ENCODE measurements at regions not wholly inside any gene's neighbourhood (a gene's known extent, or its start where the extent isn't known, plus 50 kb on each side); places are given as distances from the start of the nearest gene placed in this dataset.
"Not testable (repeated sequence)": the region's sequence is repeated elsewhere in the genome, so short reads cannot be mapped to it uniquely, and the experiment has no call there.

DNA sequence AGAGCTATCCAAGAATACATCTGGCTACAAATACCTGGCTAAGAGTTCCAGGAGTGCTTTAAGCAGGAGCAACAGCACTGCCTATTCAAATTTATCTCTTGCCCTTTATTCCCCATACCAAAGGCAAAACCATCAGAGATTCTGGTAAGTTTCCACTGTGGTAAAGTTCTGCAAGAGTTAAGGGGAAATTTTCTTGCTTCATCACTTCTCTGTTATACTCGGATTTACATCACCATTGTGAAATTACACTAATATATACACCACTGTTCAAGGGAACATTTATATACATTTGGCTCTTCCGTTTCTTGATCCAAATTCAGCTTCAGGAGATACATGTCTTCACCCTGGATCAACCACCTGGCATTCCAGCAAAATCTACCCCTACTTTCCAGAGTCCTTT is 70.8 kb upstream of the PTPN13 start:
- Histone ChIP-seq H3K18ac (ENCODE audit: insufficient read length, low read depth, low read length) (no peak overlapping the region), H2BK5ac (ENCODE audit: insufficient read length, low read length) (no peak overlapping the region), H2AK5ac (ENCODE audit: insufficient read length, low read length) (no peak overlapping the region), H3K4me1 (ENCODE audit: insufficient read depth, low read length) (no peaks in the 10 kb centered on the region), H3K27ac (ENCODE audit: insufficient read length, low read depth, low read length) (no peak overlapping the region), H3K79me1 (ENCODE audit: insufficient read depth, low read depth, low read length, poor library complexity, severe bottlenecking) (no peaks in the 10 kb centered on the region), H4K20me1 (ENCODE audit: control insufficient read depth, insufficient read depth, insufficient read length) (no peaks in the 10 kb centered on the region), H2AFZ (ENCODE audit: low read length) (no peak overlapping the region), H4K5ac (ENCODE audit: insufficient read length, low read depth, low read length) (no peak overlapping the region), H2BK20ac (ENCODE audit: low read depth, low read length, poor library complexity, severe bottlenecking) (no peak overlapping the region), H3K79me2 (ENCODE audit: insufficient read depth, low read length) (no peaks in the 10 kb centered on the region), H3K9me3 (ENCODE audit: control insufficient read depth, low read depth, low read length) (peaks cover 9% of the 10 kb centered on the region), H3K4me2 (ENCODE audit: insufficient read depth, insufficient read length, low read length) (no peak overlapping the region), H3K27me3 (ENCODE audit: insufficient read depth, low read length) (no peaks in the 10 kb centered on the region), H3K9ac (ENCODE audit: extremely low read depth, insufficient read length, low read length) (no peak overlapping the region), H4K8ac (replicated peaks; ENCODE audit: insufficient read length, low read depth, low read length) (no peak overlapping the region), H3K23ac (ENCODE audit: insufficient read length, low read depth, low read length) (no peak overlapping the region), H3K23me2 (ENCODE audit: insufficient read length, low read depth, low read length, poor library complexity, severe bottlenecking) (no peaks in the 10 kb centered on the region), H2BK12ac (ENCODE audit: insufficient read length, low read depth, low read length) (no peak overlapping the region), H3K14ac (ENCODE audit: insufficient read depth, low read length) (no peak overlapping the region), H2BK120ac (ENCODE audit: low read depth, low read length, poor library complexity, severe bottlenecking) (no peak overlapping the region), H4K91ac (ENCODE audit: insufficient read length, low read depth, low read length) (no peak overlapping the region), H3K56ac (ENCODE audit: insufficient read length, low read depth, low read length) (no peak overlapping the region), H3K4ac (ENCODE audit: low read depth, low read length) (no peak overlapping the region), H3T11ph (ENCODE audit: low read length) (no peak overlapping the region), H2BK15ac (ENCODE audit: low read depth, low read length) (no peak overlapping the region)
- Mint-ChIP-seq H3K9me3 (peaks cover 26 to 31% of the 10 kb centered on the region in 2 experiments), H3K4me1 (peaks cover 0 to 5% of the 10 kb centered on the region in 2 experiments; a peak in 2 of 4 replicates), H3K27me3 (ENCODE audit: low read depth) (peaks cover 2% of the 10 kb centered on the region; the same call in 1 of the 2 replicates), H3K27ac (no peak overlapping the region), H3K36me3 (ENCODE audit: insufficient read depth in 1 of 3, low read depth in 3 of 3) (peaks cover 14 to 33% (median 19%) of the 10 kb centered on the region in 3 experiments), H3K4me3 (no peak overlapping the region)
- DNase-seq = no peak
- WGBS (ENCODE audit: extremely low coverage, insufficient read length, low lambda C conversion rate) = no CpG with 5 or more reads among the region's 2 CpGs
- TF ChIP-seq, protein P1, sequence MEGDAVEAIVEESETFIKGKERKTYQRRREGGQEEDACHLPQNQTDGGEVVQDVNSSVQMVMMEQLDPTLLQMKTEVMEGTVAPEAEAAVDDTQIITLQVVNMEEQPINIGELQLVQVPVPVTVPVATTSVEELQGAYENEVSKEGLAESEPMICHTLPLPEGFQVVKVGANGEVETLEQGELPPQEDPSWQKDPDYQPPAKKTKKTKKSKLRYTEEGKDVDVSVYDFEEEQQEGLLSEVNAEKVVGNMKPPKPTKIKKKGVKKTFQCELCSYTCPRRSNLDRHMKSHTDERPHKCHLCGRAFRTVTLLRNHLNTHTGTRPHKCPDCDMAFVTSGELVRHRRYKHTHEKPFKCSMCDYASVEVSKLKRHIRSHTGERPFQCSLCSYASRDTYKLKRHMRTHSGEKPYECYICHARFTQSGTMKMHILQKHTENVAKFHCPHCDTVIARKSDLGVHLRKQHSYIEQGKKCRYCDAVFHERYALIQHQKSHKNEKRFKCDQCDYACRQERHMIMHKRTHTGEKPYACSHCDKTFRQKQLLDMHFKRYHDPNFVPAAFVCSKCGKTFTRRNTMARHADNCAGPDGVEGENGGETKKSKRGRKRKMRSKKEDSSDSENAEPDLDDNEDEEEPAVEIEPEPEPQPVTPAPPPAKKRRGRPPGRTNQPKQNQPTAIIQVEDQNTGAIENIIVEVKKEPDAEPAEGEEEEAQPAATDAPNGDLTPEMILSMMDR (conservative IDR thresholded peaks at IDR 0.05) = no peak

DNA sequence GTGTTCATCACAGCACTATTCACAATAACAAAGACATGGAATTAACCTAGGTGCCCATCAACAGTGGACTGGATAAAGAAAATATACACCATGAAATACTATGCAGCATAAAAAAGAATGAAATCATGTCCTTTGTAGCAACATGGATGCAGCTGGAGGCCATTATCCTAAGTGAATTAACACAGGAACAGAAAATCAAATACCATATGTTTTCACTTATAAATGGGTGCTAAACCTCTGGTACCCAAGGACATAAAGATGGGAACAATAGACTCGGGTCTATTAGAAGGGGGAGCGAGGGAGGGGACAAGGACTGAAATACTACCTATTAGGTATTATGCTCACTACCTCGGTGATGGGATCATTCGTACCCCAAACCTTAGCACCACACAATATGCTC is 66.4 kb upstream of the PTPN13 start:
- H3K9ac ChIP-seq (ENCODE audit: extremely low read depth, insufficient read length, low read length); H3K27me3 Mint-ChIP-seq (ENCODE audit: low read depth); H3K4me2 ChIP-seq (ENCODE audit: insufficient read depth, insufficient read length, low read length); H3K79me1 ChIP-seq (ENCODE audit: insufficient read depth, low read depth, low read length, poor library complexity, severe bottlenecking); H4K5ac ChIP-seq (ENCODE audit: insufficient read length, low read depth, low read length); H2BK20ac ChIP-seq (ENCODE audit: low read depth, low read length, poor library complexity, severe bottlenecking); H3K23me2 ChIP-seq (ENCODE audit: insufficient read length, low read depth, low read length, poor library complexity, severe bottlenecking); H4K8ac ChIP-seq (replicated peaks; ENCODE audit: insufficient read length, low read depth, low read length); H3K36me3 Mint-ChIP-seq (ENCODE audit: insufficient read depth in 1 of 3, low read depth in 3 of 3); DNase-seq; H2AK5ac ChIP-seq (ENCODE audit: insufficient read length, low read length); H3K4me1 Mint-ChIP-seq; H3K56ac ChIP-seq (ENCODE audit: insufficient read length, low read depth, low read length); H3K18ac ChIP-seq (ENCODE audit: insufficient read length, low read depth, low read length); H2BK120ac ChIP-seq (ENCODE audit: low read depth, low read length, poor library complexity, severe bottlenecking); H3K4me1 ChIP-seq (ENCODE audit: insufficient read depth, low read length); H4K91ac ChIP-seq (ENCODE audit: insufficient read length, low read depth, low read length); H3K27ac Mint-ChIP-seq; H2AFZ ChIP-seq (ENCODE audit: low read length); H4K20me1 ChIP-seq (ENCODE audit: control insufficient read depth, insufficient read depth, insufficient read length); H3K27me3 ChIP-seq (ENCODE audit: insufficient read depth, low read length); H2BK5ac ChIP-seq (ENCODE audit: insufficient read length, low read length); H3K4me3 Mint-ChIP-seq; H3K9me3 Mint-ChIP-seq; H3K9me3 ChIP-seq (ENCODE audit: control insufficient read depth, low read depth, low read length); H2BK15ac ChIP-seq (ENCODE audit: low read depth, low read length); H3K14ac ChIP-seq (ENCODE audit: insufficient read depth, low read length); H3K27ac ChIP-seq (ENCODE audit: insufficient read length, low read depth, low read length); H3K79me2 ChIP-seq (ENCODE audit: insufficient read depth, low read length); H3T11ph ChIP-seq (ENCODE audit: low read length); H3K23ac ChIP-seq (ENCODE audit: insufficient read length, low read depth, low read length); H2BK12ac ChIP-seq (ENCODE audit: insufficient read length, low read depth, low read length); H3K4ac ChIP-seq (ENCODE audit: low read depth, low read length): not testable (repeated sequence)
- WGBS (ENCODE audit: extremely low coverage, insufficient read length, low lambda C conversion rate) = no CpG with 5 or more reads among the region's 4 CpGs

All from H9 (cell line).